ENCODE measurements at regions not wholly inside any gene's neighbourhood (a gene's known extent, or its start where the extent isn't known, plus 50 kb on each side); places are given as distances from the start of the nearest gene placed in this dataset.

- TF ChIP-seq POLR2A (IDR thresholded peaks at IDR 0.05), result no peak
- no peak for TF ChIP-seq CTCF (IDR thresholded peaks at IDR 0.05)
Observed at GRCh38 chr15:35211240-35211902, 126.3 kb upstream of the NANOGP8 start.

All from thyroid gland (tissue), 4 donors.